T-helper 1 cell treated with Interleukin-12 subunit alpha and Interleukin-12 subunit beta and Interleukin-4 antibody, amounts not matched to agents 30 ng/mL and 1 ng/mL, for 36 hours (primary cell): ENCODE measurements at regions not wholly inside any gene's neighbourhood (a gene's known extent, or its start where the extent isn't known, plus 50 kb on each side); places are given as distances from the start of the nearest gene placed in this dataset.

Experiments used
- intact Hi-C: fragments of 100-400 bp; cut with micrococcal nuclease; formaldehyde crosslinking; loops from one replicate; pipeline ENCODE4 v1.15.1; 2024

DNA sequence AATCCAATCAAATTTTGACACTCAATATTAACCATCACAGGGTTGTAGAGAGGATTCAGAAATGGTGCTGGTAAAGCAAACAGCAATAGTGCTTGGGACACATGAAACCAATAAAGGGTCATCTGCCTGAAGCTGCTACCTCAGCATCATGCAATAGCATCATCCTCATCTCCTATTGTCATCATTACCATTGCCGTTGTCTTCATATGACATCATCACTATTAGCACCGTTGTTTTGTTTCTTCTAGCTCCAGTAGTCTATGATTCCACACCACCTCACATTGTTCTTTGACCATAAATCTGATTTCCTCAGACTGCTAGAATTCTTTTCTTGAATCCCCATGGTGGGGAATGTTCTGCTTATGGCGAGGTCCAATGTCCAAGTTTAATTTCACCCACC lies 52.8 kb upstream of the GRK3 start:
- intact Hi-C loops, result no loop called here

DNA sequence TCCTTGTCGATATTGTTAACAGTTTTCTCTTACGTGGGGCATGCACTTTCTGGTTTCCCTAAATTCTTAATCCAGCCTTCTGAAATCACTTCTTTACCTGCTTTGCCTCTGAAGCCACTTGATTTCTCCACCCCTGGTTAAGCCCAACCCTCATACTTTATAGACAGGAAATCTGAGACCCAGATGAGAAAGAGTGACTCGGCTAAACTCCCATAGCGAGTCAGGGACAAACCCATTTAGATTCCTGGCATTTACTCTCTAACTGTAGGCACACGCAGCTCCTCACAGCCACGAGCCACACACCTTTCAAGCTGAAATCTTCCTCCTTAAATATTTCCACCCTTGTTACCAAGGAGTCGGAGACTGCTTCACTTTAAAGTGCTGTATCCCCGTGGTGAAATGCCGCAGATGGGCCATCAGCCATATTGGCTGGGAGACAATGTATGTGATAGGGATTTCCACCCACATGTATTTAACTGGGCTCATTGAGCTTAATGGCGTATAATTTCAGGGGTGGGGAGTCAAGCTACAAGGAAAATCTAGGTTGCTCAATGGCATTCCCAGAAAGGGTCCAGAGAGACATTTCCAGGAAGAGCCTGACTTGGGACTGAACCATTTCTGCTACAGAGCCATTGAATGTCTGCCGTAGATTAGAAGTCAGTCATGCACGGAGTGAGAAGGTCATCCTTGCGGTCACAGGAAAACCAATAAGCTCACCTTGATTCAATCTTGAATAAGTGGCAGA lies 49.9 kb upstream of the GRK3 start:
- intact Hi-C loops, result loop anchor here (5.0 kb wide), 1 partner anchor 252 kb away; no protein-coding TSS in a partner anchor
